Frontal cortex (tissue), 3 donors: ENCODE measurements at regions not wholly inside any gene's neighbourhood (a gene's known extent, or its start where the extent isn't known, plus 50 kb on each side); places are given as distances from the start of the nearest gene placed in this dataset.
A peak's percentile ranks its signal among the peaks of the same experiment; 100 is the strongest.
"Not testable (repeated sequence)": the region's sequence is repeated elsewhere in the genome, so short reads cannot be mapped to it uniquely, and the experiment has no call there.

Source experiments
- DNase-seq, 2 donors: peaks; one replicate each; pipeline ENCODE4 v3.0.0; 2012; ENCODE audit warnings: low spot score in 2 of 2
- FAIRE-seq: peaks from 2 replicates; lab custom pipeline; 2012; peaks lifted over from hg19 to GRCh38; lab: Jason Lieb, UNC
- donor health status: control.
- donor health status: control.
- donor health status: control.

GRCh38 chr4:97216046-97216445 lies 927.2 kb downstream of the STPG2 start:
- no peak for FAIRE-seq

GRCh38 chr4:97235521-97235920 lies 907.8 kb downstream of the STPG2 start:
- DNase-seq (no peak), FAIRE-seq (no peak)

More at GRCh38 chr4:97216046-97216445, 927.2 kb downstream of the STPG2 start:
- no peak for DNase-seq

- FAIRE-seq (no peak), DNase-seq (no peak)
Observed at GRCh38 chr4:97238956-97239666, 904.2 kb downstream of the STPG2 start.

GRCh38 chr4:97239667-97239997 lies 903.6 kb downstream of the STPG2 start:
- FAIRE-seq, result no peak
- no peak for DNase-seq

GRCh38 chr4:97252615-97253154 lies 890.6 kb downstream of the STPG2 start:
- peak; percentile 3 for FAIRE-seq
- DNase-seq, result no peak

GRCh38 chr4:97262769-97263168 lies 880.5 kb downstream of the STPG2 start:
- no peak for FAIRE-seq

GRCh38 chr4:97270051-97270450 lies 873.2 kb downstream of the STPG2 start:
- FAIRE-seq (no peak), DNase-seq (no peak)

More at GRCh38 chr4:97262769-97263168, 880.5 kb downstream of the STPG2 start:
- DNase-seq, result no peak

- DNase-seq (no peak), FAIRE-seq (no peak)
Observed at GRCh38 chr4:97279391-97279790, 863.9 kb downstream of the STPG2 start.

GRCh38 chr4:97300561-97300960 lies 842.7 kb downstream of the STPG2 start:
- no peak for FAIRE-seq
- DNase-seq, result no peak

GRCh38 chr4:97305351-97305750 lies 837.9 kb downstream of the STPG2 start:
- DNase-seq (no peak), FAIRE-seq (no peak)

- DNase-seq, result no peak
- no peak for FAIRE-seq
Observed at GRCh38 chr4:97309121-97309520, 834.2 kb downstream of the STPG2 start.

GRCh38 chr4:97317201-97317600 lies 826.1 kb downstream of the STPG2 start:
- FAIRE-seq (no peak), DNase-seq (no peak)

- DNase-seq (no peak), FAIRE-seq (no peak)
Observed at GRCh38 chr4:97317671-97318070, 825.6 kb downstream of the STPG2 start.

- not testable (repeated sequence) for FAIRE-seq, DNase-seq
Observed at GRCh38 chr4:97325751-97326150, 817.5 kb downstream of the STPG2 start.

GRCh38 chr4:97330917-97331316 lies 812.4 kb downstream of the STPG2 start:
- FAIRE-seq (no peak), DNase-seq (no peak)

- DNase-seq (no peak), FAIRE-seq (no peak)
Observed at GRCh38 chr4:97334348-97334747, 808.9 kb downstream of the STPG2 start.

GRCh38 chr4:97349468-97350186 lies 793.6 kb downstream of the STPG2 start:
- DNase-seq (no peak), FAIRE-seq (no peak)

GRCh38 chr4:97353876-97354275 lies 789.4 kb downstream of the STPG2 start:
- no peak for FAIRE-seq
- DNase-seq, result no peak

GRCh38 chr4:97359826-97360225 lies 783.5 kb downstream of the STPG2 start:
- DNase-seq (no peak), FAIRE-seq (no peak)

- FAIRE-seq (no peak), DNase-seq (no peak)
Observed at GRCh38 chr4:97360733-97361132, 782.5 kb downstream of the STPG2 start.

GRCh38 chr4:97367878-97368277 lies 775.4 kb downstream of the STPG2 start:
- DNase-seq, result no peak
- FAIRE-seq, result no peak
